K562 (cell line): ENCODE measurements at regions not wholly inside any gene's neighbourhood (a gene's known extent, or its start where the extent isn't known, plus 50 kb on each side); places are given as distances from the start of the nearest gene placed in this dataset.

Source experiments
- ATAC-seq: fragments of 200-7000 bp; cut with Tn5 transposase; 3 replicates; pipeline ENCODE4 v1.9.1; 2020; ENCODE audit warnings: moderate library complexity
- BruUV-seq: library from RNA; stranded (reverse); fragments of 400-500 nt; replicated peaks from 2 replicates; lab custom pipeline; 2021; lab: Mats Ljungman, UMichigan
- CTCF ChIA-PET: fragments of 300-600 bp; formaldehyde crosslinking; extraction: SDS; loops from one replicate; lab custom pipeline; 2021; ENCODE audit warnings: low intra/inter-chr PET ratio; lab: Yijun Ruan, JAX
- POLR2A ChIA-PET: fragments of 300-600, 350-650 bp; sonication (Branson Sonifier 250); formaldehyde crosslinking; extraction: SDS; loops from one replicate; lab custom pipeline; 2021; ENCODE audit warnings: antibody characterized with exemption, inconsistent platforms; lab: Yijun Ruan, JAX
- DNase-seq, 4 experiments: peaks; one replicate each; pipeline versions ENCODE4 v3.0.0 to v3.0.0-alpha.2; 2011 to 2018; ENCODE audit warnings: low spot score in 3 of 4, mixed read lengths in 3 of 4; ENCODE audit errors: extremely low read depth in 1 of 4
- FAIRE-seq: peaks from 2 replicates; lab custom pipeline; 2011; peaks lifted over from hg19 to GRCh38; lab: Jason Lieb, UNC
- H2AFZ ChIP-seq: 2 replicates; pipeline ENCODE4 v1.6.0; 2011; ENCODE audit warnings: low read depth, low read length, control low read depth, inconsistent platforms
- H3K27ac ChIP-seq: fragments of 200-600 bp; 3 replicates; pipeline ENCODE4 v1.8.0; 2011; ENCODE audit warnings: low read depth, mild to moderate bottlenecking, control low read depth, inconsistent platforms, low read length, moderate library complexity, mixed read lengths; ENCODE audit errors: extremely low read depth
- H3K27me3 ChIP-seq, 2 experiments: fragments of 300-600 bp in 1 of 2; 2 replicates in 1 of 2; 3 replicates in 1 of 2; pipeline versions ENCODE4 v1.6.0 to v1.8.0; 2011; ENCODE audit warnings: inconsistent platforms in 2 of 2, low read length in 2 of 2, mild to moderate bottlenecking in 1 of 2, mixed read lengths in 1 of 2, moderate library complexity in 1 of 2; ENCODE audit not compliant: control insufficient read depth in 2 of 2, insufficient read depth in 2 of 2
- H3K36me3 ChIP-seq: fragments of 300-600 bp; 3 replicates; pipeline ENCODE4 v1.8.0; 2011; ENCODE audit warnings: mild to moderate bottlenecking, low read length, inconsistent platforms; ENCODE audit not compliant: control insufficient read depth, insufficient read depth
- H3K4me1 ChIP-seq, 2 experiments: fragments of 200-600 bp in 1 of 2; replicated peaks in 1 of 2; 2 replicates in 1 of 2; 3 replicates in 1 of 2; pipeline versions ENCODE4 v1.5.1 to v1.8.0; 2011; ENCODE audit warnings: inconsistent platforms in 2 of 2, low read length in 2 of 2, mild to moderate bottlenecking in 1 of 2, mixed read lengths in 1 of 2, moderate library complexity in 1 of 2; ENCODE audit not compliant: control insufficient read depth in 2 of 2, insufficient read depth in 2 of 2
- H3K4me2 ChIP-seq: 2 replicates; pipeline ENCODE4 v1.6.1; 2011; ENCODE audit warnings: low read length, control low read depth, inconsistent platforms, mixed read lengths; ENCODE audit not compliant: insufficient read depth
- H3K4me3 ChIP-seq: fragments of 200-600 bp; sonication (generic), shearing (Covaris generic); 2 replicates; pipeline ENCODE4 v1.5.1; 2016; ENCODE audit warnings: control low read depth, inconsistent platforms
- H3K79me2 ChIP-seq: fragments of 200-600 bp; 3 replicates; pipeline ENCODE4 v1.8.0; 2011; ENCODE audit warnings: low read length, inconsistent platforms; ENCODE audit not compliant: control insufficient read depth, insufficient read depth
- H3K9ac ChIP-seq, 2 experiments: 2 replicates each; pipeline versions ENCODE4 v1.6.0 to v1.6.1; 2011; ENCODE audit warnings: low read depth in 2 of 2, low read length in 2 of 2, control low read depth in 1 of 2, inconsistent platforms in 1 of 2, mild to moderate bottlenecking in 1 of 2, mixed read lengths in 1 of 2; ENCODE audit not compliant: insufficient read depth in 1 of 2
- H3K9me1 ChIP-seq: one replicate; pipeline ENCODE4 v1.6.0; 2011; ENCODE audit warnings: inconsistent platforms, mild to moderate bottlenecking, low read length, moderate library complexity; ENCODE audit not compliant: control insufficient read depth, insufficient read depth
- H3K9me3 ChIP-seq: replicated peaks from 2 replicates; pipeline ENCODE4 v1.5.1; 2011; ENCODE audit warnings: low read depth, low read length, inconsistent platforms; ENCODE audit not compliant: control insufficient read depth, insufficient read depth
- H4K20me1 ChIP-seq: replicated peaks from 2 replicates; pipeline ENCODE4 v1.6.1; 2011; ENCODE audit warnings: low read length, inconsistent platforms, mixed read lengths; ENCODE audit not compliant: control insufficient read depth, insufficient read depth
- BMI1 ChIP-seq: fragments of 150-350 bp; IDR thresholded peaks from 2 replicates; pipeline ENCODE4 v1.6.1; 2014; ENCODE audit warnings: low read length
- CHAMP1 ChIP-seq: fragments of 450-650 bp; IDR thresholded peaks from 2 replicates; pipeline ENCODE4 v1.6.1; 2016; ENCODE audit warnings: mild to moderate bottlenecking
- DIDO1 ChIP-seq: fragments of 450-650 bp; IDR thresholded peaks from 2 replicates; pipeline ENCODE4 v1.6.1; 2016; ENCODE audit warnings: low read depth, missing biosample characterization, missing genetic modification characterization
- E2F4 ChIP-seq: sonication (generic); formaldehyde crosslinking; IDR thresholded peaks from 2 replicates; pipeline ENCODE4 v1.8.0; 2022; ENCODE audit warnings: mild to moderate bottlenecking, low read depth, missing genetic modification reagents
- E2F6 ChIP-seq, 2 experiments: IDR thresholded peaks; 2 replicates each; pipeline ENCODE4 v1.6.1; 2011; ENCODE audit warnings: borderline replicate concordance in 1 of 2, control low read depth in 1 of 2, low read depth in 1 of 2, low read length in 1 of 2, mild to moderate bottlenecking in 1 of 2, mixed read lengths in 1 of 2, moderate library complexity in 1 of 2; ENCODE audit not compliant: insufficient read depth in 1 of 2, insufficient read length in 1 of 2, poor library complexity in 1 of 2, severe bottlenecking in 1 of 2; ENCODE audit errors: extremely low read depth in 1 of 2
- HLTF ChIP-seq: fragments of 450-650 bp; IDR thresholded peaks from 2 replicates; pipeline ENCODE4 v1.6.1; 2016
- NBN ChIP-seq: fragments of 450-650 bp; IDR thresholded peaks from 2 replicates; pipeline ENCODE4 v1.6.1; 2016; ENCODE audit warnings: low read depth, mild to moderate bottlenecking
- NFIC ChIP-seq: fragments of 450-650 bp; IDR thresholded peaks from 2 replicates; pipeline ENCODE4 v1.6.1; 2017; ENCODE audit warnings: mild to moderate bottlenecking, inconsistent platforms
- TAL1 ChIP-seq: fragments of 450-650 bp; IDR thresholded peaks from 2 replicates; pipeline ENCODE4 v1.6.1; 2016; ENCODE audit warnings: mild to moderate bottlenecking
- ZBTB11 ChIP-seq, 3 experiments: fragments of 200-800 bp in 1 of 3; fragments of 250-450 bp in 1 of 3; fragments of 450-650 bp in 1 of 3; sonication (Bioruptor Pico) in 1 of 3; sonication (Bioruptor generic) in 1 of 3; formaldehyde crosslinking in 1 of 3; IDR thresholded peaks; 2 replicates each; pipeline versions ENCODE4 v1.6.1 to v1.8.0; 2016 to 2022; ENCODE audit warnings: mild to moderate bottlenecking in 2 of 3, missing genetic modification characterization in 2 of 3, missing compliant biosample characterization in 1 of 3, moderate library complexity in 1 of 3
- ZBTB26 ChIP-seq: fragments of 450-650 bp; formaldehyde crosslinking; IDR thresholded peaks from 2 replicates; pipeline ENCODE4 v1.4.0; 2022; ENCODE audit warnings: missing genetic modification characterization
- ZC3H11A ChIP-seq: IDR thresholded peaks from 2 replicates; pipeline ENCODE4 v1.6.1; 2012; ENCODE audit warnings: low read depth, low read length, improper control_type of control experiment
- ZNF584 ChIP-seq: fragments of 200-800 bp; sonication (Bioruptor generic); IDR thresholded peaks from 2 replicates; pipeline ENCODE4 v1.6.1; 2016; ENCODE audit warnings: low read depth, mild to moderate bottlenecking, missing genetic modification characterization, missing compliant biosample characterization
- ZNF75A ChIP-seq: fragments of 450-650 bp; formaldehyde crosslinking; IDR thresholded peaks from 2 replicates; pipeline ENCODE4 v1.4.0; 2020; ENCODE audit warnings: mild to moderate bottlenecking
- WGBS: fragments of 100-300 bp; shearing (Covaris generic); methylation state at CpG from one replicate; pipeline ENCODE4 v1.1.6; 2016; ENCODE audit warnings: low coverage, mixed read lengths; ENCODE audit not compliant: insufficient coverage; ENCODE audit errors: missing lambda C conversion rate; 5-methylcytosine and 5-hydroxymethylcytosine counted together
- in situ Hi-C: fragments of 300-500 bp; cut with MboI; formaldehyde crosslinking; loops from 4 replicates; pipeline ENCODE4 v1.15.0; 2018; ENCODE audit warnings: inconsistent platforms, mixed read lengths
- intact Hi-C: fragments of 100-400 bp; cut with micrococcal nuclease; formaldehyde crosslinking; loops from 2 replicates; pipeline ENCODE4 v1.14.2; 2022

- BruUV-seq = no TSS peak
- no peak overlapping the region for H3K27ac ChIP-seq
- CTCF ChIA-PET = no interaction called here
- WGBS = 0% methylated on average over 2 of the region's 2 CpGs
- TF ChIP-seq E2F6 (IDR thresholded peaks at IDR 0.05; ENCODE audit: borderline replicate concordance in 1 of 2, extremely low read depth in 1 of 2, insufficient read depth in 1 of 2, insufficient read length in 1 of 2, low read depth in 1 of 2, low read length in 1 of 2, poor library complexity in 1 of 2, severe bottlenecking in 1 of 2) (no peak), NFIC (no peak), CHAMP1 (no peak), TAL1 (no peak), ZBTB11 (CRISPR knock-in tag; IDR thresholded peaks at IDR 0.05) (no peak), ZNF75A (CRISPR knock-in tag) (no peak), ZBTB26 (CRISPR knock-in tag) (no peak), BMI1 (no peak), HLTF (no peak), NBN (no peak), E2F4 (no peak), ZC3H11A (no peak), DIDO1 (tag) (no peak), ZNF584 (CRISPR knock-in tag) (no peak)
- TF ChIP-seq, all 486 proteins: peak for 0
- in situ Hi-C loops (no loop called here), intact Hi-C loops (no loop called here)
- Histone ChIP-seq H3K4me3 (no peak overlapping the region), H3K79me2 (no peaks in the 10 kb centered on the region), H3K9me3 (no peaks in the 10 kb centered on the region), H3K9ac (no peak overlapping the region), H3K4me1 (no peaks in the 10 kb centered on the region), H3K27me3 (no peaks in the 10 kb centered on the region), H3K36me3 (no peaks in the 10 kb centered on the region), H3K4me2 (no peak overlapping the region), H3K9me1 (no peaks in the 10 kb centered on the region), H2AFZ (no peak overlapping the region), H4K20me1 (no peaks in the 10 kb centered on the region)
- no peak for DNase-seq
- ATAC-seq = no peak
- POLR2A ChIA-PET = no interaction called here
- no peak for FAIRE-seq
These were observed 85.8 kb upstream of the S1PR3 start for GRCh38 chr9:88905506-88905905.
